HK-2 (cell line): ENCODE measurements at regions not wholly inside any gene's neighbourhood (a gene's known extent, or its start where the extent isn't known, plus 50 kb on each side); places are given as distances from the start of the nearest gene placed in this dataset.
"Not testable (repeated sequence)": the region's sequence is repeated elsewhere in the genome, so short reads cannot be mapped to it uniquely, and the experiment has no call there.

ENCODE experiments used
- DNase-seq: peaks from one replicate; pipeline ENCODE4 v3.0.0-alpha.2; 2018; ENCODE audit not compliant: unreplicated experiment

DNA sequence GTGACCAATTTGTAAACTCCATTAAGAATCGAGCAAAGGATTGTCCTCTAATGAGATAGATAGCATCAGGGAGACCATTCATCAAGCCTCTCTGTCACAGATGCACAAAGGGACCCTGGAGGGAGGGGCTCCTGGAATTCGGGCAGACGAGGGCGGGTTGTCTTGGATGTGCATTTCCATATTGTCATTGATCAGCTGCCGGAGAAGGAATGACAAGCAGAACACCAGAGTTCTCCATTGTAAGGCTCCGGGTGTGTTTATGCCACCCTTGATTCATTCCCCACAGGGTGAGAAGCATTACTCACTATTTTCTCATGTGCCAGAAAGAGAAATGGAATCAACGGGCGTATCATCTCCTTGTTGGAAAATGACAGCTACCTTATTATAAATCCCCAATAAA is 167.5 kb downstream of the EBLN2 start:
- DNase-seq, result no peak

DNA sequence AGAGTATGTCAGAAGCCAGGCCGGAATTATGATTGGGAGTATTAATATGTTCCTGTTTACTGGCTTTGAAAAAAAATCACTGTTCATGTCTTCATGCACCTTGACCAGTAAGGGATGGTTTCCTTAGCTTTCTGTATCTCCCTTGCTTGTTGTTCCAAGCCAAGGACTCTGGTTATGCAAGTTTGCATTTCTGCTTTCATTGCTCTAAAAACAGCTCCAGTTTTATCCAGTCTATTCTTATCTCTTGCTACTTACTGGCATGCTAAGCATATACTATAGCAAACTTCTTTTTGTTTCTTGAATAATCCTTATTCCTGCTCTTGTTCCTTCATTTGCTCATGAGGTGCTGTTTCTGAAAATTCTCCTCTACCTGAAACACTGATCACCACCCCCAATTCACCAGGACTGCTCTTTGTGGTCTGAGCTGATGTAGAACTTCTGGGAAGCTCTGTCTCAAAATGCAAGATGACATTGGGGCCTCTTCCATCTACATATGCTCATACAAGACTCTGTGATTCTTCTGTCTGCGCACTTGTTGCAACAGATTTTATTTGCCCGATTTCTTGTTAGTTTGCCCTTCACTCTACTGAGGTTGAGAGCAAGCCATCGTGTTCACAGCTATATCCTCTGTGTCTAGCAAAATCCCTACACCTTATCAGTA is 173.0 kb downstream of the EBLN2 start:
- no peak for DNase-seq

DNA sequence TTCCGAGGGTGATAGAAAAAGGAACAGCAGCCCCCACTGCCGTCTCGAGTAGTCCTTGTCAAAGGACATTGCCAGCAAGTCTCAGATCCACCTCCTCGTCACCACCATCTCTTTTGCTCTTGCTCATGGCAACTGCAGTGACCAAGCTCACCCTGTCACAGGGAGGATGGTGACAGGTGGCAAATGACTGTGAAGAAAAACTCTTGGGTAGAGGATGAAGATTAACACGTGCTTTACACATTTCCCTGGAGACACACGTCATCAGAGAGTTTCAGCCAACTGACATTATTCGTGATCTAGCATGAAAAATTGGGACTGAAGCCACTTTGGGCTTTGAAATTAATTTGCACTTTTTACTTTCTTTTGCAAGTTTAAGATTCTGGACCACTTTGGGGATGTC is 174.3 kb downstream of the EBLN2 start:
- DNase-seq, result no peak

DNA sequence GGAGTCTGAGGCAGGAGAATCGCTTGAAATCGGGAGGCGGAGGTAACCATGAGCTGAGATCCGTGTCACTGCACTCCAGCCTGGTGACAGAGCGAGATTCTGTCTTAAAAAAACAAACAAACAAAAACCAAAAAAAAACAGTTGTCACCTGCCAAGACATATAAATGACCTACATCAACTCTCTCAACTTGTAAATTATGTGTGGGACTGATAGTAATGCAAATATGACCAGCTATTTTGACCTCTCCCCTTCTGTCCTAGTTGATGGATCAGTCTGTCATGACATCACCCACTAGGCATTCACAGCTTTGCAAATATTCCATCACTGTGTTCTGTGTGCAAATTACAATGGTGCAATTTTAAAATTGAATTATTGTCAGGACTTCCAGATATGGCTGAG is 175.4 kb downstream of the EBLN2 start:
- no peak for DNase-seq

DNA sequence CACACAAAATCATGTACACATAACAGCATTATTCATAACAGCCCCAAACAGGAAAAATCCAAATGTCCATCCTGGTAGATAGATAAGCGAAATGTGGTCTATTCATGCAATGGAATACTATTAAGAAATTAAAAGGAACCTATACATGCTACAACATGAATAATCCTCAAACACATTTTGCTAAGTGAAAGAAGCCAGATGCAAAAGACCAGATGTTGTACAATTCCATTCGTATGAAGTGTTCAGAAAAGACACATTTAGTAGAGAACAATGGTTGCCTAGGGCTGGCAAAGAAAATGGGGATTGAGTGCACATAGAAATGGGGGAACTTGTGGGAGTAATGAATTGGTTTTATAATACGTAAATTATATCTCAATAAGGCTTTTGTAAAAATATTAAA is 182.3 kb downstream of the EBLN2 start:
- no peak for DNase-seq

DNA sequence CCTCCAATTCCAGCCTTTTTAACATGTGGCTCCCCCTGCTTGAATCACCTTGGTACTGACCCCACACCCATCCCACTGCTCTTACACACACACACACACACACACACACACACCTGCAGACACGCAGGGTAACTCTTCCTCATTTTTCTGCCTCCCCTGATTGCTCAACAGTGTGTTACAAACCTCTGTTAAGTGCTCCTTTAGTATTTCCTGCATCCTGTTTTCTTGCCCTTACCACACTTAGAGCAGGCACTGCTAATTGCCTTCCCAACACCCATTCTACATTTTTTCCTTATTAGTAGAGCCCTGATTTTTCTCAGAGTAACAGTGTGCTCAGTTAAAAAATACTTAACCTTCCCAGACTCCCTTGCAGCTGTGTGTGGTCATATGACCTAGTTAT is 184.0 kb downstream of the EBLN2 start:
- no peak for DNase-seq

DNA sequence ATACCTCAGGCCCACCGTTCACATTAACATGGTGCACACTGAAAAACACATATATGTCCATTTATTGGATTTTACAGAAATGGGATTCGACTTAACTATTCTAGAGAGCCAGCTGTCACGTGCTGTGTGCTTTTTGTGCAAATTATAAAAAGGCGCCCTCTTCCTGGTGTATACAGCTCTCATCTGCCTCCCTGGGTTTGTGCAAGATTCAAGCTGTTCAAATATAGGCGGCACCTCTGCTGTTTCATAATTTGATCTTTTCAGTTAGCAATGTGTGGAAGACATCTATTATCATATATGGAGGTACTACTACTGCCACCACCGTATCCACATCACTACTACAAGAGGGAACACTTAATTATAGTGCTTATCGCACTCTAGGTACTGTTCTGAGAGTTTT is 187.6 kb downstream of the EBLN2 start:
- DNase-seq, result no peak

DNA sequence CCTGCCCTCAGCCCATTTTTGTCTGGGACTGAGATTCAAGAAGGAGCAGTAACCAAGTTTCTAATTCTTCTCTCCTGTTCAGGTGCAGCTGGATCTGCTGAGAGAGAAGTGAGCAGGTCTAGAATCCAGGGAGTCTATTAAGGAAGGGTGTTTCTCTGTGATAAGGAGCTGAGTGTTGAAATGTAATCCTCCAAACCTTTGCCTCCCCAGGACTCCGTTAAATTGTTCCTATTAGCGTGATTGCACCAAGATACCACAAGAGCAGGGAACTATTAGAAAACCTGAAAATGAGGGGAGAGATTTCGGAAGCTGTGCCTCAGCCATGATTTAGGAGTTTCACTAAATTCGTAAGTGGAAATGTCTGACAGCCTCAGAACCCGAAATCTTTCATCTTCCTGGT is 192.6 kb downstream of the EBLN2 start:
- DNase-seq, result no peak

DNA sequence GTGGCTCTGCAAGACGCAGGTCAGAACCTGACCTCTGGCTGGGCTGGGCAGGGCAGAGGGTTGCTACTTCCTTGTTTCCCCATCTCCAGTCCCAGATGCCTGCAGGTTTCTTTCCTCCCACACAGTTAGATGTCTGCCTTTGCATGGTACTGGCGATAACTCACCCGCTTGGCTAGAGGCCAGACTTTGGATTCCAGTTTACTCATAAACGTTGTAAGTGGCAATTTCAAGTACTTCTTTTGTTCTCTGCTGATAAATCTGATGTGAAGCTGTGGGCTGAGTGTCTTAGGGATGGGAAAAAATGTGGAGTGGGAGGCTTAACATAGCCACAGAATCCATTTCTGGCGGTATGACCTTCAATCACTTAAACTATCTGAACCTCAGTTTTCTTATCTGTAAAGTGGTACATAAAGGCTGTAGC is 194.2 kb downstream of the EBLN2 start:
- DNase-seq, result peak; percentile 24

DNA sequence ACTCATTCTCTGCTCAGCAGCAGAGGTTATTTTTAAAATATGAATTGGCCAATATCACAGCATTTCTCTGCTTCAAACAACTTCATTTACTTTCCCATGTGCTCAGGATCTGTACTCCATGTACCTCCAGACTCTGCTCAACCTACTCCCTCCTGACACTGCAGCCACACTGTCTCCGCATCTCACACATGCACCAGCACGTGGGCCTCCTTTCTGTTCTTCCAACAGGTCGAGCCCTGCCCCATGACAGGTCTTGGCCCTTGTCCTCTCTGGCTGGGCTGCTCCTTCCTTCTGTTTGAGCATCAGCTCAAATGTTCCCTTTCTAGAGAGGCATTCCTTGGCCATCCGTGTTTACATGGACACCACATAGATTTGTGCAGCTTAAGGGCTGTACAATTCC is 195.7 kb downstream of the EBLN2 start:
- no peak for DNase-seq

DNA sequence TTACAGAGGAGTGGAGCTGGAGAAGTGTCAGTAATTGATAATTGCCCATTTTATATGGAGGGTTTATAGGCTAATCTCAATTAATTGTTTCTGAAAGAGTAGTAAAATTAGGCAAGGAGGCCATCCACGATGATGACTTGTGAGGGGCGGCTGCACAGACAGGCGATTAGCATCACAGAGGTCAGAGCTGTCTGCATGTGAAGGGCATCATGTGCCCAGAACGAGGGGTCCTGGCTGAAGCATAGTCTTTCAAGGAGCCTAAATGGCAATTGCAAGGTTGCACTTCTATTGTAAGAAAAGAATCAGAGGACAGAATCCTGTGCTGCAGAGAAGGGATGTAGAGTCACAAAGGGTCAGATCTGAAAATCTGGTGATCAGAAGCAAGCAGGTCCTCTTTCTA is 196.6 kb downstream of the EBLN2 start:
- no peak for DNase-seq

DNA sequence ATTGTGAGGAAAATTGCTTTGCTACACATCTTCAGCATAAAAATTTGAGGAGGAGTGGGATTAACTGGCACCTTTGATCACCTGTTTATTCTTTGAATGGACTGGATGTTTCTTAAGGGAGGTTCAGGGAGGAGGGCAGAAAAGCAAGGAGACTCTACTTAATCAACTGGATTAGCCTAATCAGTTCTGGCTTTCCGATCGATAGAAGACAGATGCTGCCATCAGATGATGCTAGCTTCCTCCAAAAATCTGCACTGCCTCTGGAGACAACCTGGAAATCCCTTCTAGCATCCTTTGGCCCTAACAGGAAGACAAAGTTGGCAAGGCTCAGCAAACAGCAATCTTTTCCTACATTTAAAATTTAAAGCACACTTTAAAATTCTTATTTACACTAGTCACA is 197.8 kb downstream of the EBLN2 start:
- no peak for DNase-seq

DNA sequence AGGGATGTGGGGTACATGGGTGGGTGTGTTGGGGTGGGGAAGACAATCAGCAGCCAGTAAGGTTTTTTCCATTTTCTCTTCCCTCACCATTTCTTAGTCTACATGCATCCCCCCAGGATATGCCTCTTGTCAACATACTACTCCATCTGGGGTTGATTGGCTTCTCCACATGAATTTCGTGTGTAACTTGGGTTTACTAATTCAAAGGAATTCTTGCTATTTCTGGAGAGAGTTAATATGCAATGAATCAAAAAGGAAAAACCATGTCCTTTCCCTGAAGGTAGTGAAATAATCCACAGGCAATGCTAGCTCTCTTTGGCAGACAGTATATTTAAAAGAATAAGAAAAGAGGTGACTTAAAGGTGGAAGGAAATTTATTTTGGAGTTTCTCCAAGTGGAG is 198.4 kb downstream of the EBLN2 start:
- no peak for DNase-seq

DNA sequence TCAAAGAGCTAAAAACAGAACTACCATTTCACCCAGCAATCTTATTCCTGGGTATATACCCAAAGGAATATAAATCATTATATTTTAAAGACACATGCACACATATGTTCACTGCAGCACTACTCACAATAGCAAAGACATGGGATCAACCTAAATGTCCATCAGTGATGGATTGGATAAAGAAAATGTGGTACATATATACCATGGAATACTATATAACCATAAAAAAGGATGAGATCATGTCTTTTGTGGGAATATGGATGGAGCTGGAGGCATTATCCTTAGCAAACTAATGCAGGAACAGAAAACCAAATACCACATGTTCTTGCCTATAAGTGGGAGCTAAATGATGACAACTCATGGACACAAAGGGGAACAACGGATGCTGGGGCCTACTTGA is 205.1 kb downstream of the EBLN2 start:
- not testable (repeated sequence) for DNase-seq

DNA sequence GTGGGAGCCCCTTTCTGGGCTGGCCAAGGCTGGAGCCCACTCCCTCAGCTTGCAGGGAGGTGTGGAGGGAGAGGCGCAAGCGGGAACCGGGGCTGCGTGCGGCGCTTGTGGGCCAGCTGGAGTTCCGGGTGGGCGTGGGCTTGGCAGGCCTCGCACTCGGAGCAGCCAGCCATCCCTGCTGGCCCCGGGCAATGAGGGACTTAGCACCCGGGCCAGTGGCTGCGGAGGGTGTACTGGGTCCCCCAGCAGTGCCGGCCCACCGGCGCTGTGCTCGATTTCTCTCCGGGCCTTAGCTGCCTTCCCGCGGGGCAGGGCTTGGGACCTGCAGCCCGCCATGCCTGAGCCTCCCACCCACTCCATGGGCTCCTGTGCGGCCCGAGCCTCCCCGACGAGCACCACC is 207.7 kb downstream of the EBLN2 start:
- DNase-seq, result not testable (repeated sequence)

DNA sequence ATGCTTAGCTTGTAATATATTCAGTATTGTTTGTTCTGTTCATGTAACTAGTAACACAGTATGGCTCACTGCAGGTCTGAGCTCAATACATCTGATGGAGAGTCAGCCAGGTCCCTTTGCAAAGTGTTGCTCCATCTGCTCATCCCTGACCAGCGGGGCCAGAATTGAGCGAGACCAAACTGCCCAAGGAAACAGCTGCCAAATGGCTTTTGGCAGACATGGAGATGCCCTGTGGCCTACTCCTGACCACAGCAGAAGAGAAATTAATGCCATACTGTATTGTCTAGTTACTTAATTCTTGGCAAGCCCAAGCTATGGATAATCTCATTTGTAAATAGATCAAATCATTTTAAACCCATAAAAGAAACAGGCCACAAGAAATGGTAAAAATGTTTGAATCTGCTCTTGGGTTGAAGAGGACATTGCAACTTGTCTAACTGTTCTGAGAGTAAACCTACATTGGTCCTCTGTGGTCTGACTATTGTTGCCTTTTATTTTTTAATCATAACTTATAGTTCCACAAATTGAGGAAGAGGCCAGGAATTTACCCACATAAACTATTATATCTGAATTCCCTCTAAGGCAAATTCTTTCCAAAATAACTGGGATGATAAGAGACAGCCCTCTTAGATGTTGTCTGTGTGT is 209.5 kb downstream of the EBLN2 start:
- no peak for DNase-seq

DNA sequence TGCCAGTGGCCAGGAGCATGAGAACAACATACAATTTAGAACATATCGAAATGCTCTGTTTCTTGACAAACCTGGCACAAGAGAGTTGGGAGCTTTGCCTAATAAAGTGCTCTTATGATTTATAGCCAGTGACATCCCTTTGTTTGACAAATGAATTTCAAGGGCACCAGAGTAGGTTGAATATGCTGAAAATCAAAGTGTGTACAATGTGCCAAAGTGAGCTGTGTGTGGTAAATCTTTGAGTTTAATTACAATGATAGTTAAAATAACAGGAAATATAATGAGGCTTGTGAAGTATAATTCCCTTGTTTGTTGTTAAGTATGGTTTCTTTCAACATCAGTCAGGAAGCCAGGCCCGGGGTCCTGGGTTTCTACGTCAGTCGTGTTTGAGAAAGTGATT is 211.9 kb downstream of the EBLN2 start:
- no peak for DNase-seq

DNA sequence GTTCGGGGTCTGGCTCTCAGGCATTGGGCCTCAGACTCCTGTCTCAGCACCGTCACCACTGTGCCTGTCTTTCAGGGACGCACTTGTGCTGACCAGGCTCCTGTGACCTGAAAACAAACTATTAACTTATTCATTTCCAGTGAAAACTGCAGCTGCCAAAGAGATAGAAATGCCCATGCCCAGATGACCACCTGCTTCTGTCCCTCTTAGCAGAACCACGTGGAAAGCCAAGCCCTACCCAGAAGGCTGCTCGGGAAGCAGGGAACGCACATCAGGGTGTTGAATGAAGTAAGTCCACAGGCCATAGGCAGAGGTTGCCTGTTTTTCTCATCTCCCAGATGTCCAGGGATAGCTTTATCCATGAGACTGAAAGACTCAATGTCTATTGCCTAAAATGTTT is 219.3 kb downstream of the EBLN2 start:
- DNase-seq, result no peak

DNA sequence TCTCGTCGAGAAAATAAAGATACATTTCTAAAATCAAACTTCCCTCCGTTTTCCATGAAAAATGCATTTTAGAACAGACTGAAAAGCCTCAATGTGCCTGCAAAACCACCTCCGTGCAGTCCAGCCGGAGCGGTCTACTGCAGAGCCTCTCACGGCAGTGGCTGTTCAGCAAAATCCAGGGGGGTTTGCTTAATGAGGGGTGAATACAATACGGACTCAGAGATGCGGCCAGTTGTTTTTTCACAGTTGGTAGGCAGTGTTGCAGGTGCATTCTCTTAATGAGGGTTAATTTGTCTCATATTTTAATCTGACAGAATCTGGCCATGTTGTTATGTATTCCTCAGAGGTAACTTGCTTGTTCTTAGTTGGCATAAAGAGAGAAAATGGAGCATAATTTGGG is 223.0 kb downstream of the EBLN2 start:
- no peak for DNase-seq

DNA sequence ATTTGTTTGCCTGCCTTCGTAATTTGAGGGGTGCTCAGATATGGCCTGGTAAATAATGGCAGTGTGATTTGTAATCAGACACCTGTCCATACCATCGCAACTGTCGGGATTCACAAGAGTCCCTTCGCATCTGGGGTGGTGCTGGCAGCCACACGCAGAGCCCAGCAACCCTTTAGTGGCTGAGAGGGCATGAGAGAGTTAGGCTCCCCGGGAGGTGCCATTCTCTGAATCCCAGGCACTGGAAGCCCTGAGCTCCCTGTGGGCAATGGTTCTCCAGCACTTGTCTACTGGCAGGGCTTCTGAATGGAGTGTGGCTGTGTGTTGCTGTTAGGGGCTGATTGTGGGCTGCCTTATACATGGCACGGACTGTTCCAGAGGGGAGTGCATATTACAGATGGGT is 230.1 kb downstream of the EBLN2 start:
- no peak for DNase-seq

DNA sequence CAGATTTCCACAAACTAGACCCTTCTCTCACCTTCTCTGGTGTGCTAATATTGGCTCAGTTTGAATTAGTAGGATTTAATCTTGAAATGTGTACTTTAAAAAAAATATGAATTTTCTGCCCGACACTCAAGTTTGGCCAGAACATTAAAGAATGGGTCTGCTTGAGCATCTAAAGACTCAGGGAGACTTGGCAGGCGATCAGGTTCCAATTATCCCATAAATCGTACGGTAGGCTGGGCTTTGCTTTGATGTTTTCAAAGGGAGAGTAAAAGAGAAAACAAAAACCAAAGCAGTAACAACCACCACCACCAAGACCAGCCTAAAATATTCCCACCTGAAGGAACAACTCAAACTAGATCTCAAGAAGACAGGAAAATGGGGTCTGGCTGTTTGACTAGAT is 230.8 kb downstream of the EBLN2 start:
- DNase-seq, result no peak

DNA sequence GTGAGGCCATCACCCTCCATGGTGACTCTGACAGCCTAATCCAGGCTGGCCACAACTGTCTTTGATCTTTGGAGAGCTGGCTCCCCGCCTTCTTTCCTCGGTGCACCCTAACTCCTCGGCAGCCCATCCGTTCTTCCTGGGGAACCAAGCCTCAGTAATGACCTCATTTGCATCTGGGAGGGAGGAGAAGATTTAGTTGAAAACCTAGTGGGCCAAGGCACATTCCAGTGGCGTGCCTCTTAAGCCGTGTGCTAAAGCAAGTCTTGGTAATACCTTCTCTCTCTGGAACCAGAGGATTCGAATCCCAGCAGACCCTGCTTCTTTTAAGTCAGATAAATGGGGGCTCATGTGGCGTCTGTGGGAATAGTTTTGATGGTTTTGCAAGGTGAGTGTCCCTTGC is 233.1 kb downstream of the EBLN2 start:
- DNase-seq, result no peak

DNA sequence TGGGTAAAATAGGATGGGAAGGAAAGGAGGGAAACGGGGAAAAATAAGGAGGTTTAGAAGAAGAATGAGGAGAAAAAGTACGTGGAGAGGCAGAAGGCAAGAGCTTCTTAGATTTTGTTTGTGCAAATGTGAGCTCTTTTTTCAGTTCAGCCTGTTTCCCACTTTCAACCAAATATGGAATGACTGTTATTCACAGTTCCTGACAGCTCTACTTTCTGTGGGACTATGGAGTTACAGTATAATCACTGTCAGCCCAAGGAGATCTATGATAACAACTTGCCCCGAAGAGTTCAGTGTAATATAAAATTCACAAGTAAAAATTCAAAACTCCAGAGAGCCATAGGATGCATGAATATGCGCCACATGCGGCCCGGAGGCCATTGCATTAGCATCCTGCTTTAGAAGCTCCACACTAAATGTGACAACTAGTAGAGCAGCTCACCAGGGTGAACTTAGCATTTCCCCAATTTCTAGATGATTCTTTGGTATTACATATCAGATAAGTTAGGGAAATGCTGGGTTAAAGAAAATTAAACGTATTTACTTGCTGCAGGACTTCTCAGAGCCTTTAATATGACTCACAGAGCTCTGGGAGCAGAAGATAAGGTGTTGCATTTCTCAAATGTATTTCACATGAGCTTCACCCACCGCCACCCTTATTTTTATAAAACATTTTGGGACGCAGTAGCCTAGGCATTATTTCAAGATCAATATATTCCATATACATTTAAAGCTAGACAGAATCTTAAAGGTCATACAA is 234.6 kb downstream of the EBLN2 start:
- no peak for DNase-seq
